WTC11 (cell line): ENCODE measurements at regions not wholly inside any gene's neighbourhood (a gene's known extent, or its start where the extent isn't known, plus 50 kb on each side); places are given as distances from the start of the nearest gene placed in this dataset.

Experiments
- ATAC-seq: fragments of 200-7000 bp; cut with Tn5 transposase; 2 replicates; pipeline ENCODE4 v1.10.0; 2021; ENCODE audit warnings: mild to moderate bottlenecking, moderate library complexity
- CTCF ChIA-PET: fragments of 300-600 bp; sonication (Branson Sonifier 250); formaldehyde crosslinking; loops from one replicate; lab custom pipeline; 2021; ENCODE audit warnings: antibody characterized with exemption; lab: Charles Lee
- POLR2A ChIA-PET: fragments of 350-600 bp; sonication (Branson Sonifier 250); formaldehyde crosslinking; loops from one replicate; lab custom pipeline; 2021; ENCODE audit warnings: antibody characterized with exemption; lab: Charles Lee
- DNase-seq: peaks from one replicate; pipeline ENCODE4 v3.0.0; 2021; ENCODE audit warnings: low spot score
- H3K27ac Mint-ChIP-seq: 2 replicates; pipeline ENCODE4 v1.8.0; 2021; ENCODE audit warnings: mixed read lengths
- H3K27me3 Mint-ChIP-seq: 2 replicates; pipeline ENCODE4 v1.8.0; 2021; ENCODE audit warnings: low read depth, mild to moderate bottlenecking, moderate library complexity, mixed read lengths
- H3K36me3 Mint-ChIP-seq: 2 replicates; pipeline ENCODE4 v1.8.0; 2021; ENCODE audit warnings: mixed read lengths
- H3K4me1 Mint-ChIP-seq: 2 replicates; pipeline ENCODE4 v1.8.0; 2022; ENCODE audit warnings: mixed read lengths
- H3K4me3 Mint-ChIP-seq: 2 replicates; pipeline ENCODE4 v1.8.0; 2021; ENCODE audit warnings: mild to moderate bottlenecking, moderate library complexity, mixed read lengths
- H3K9me3 Mint-ChIP-seq: 2 replicates; pipeline ENCODE4 v1.8.0; 2021; ENCODE audit warnings: mixed read lengths
- ETV6 ChIP-seq: sonication (generic); formaldehyde crosslinking; IDR thresholded peaks from 2 replicates; pipeline ENCODE4 v1.8.1; 2022; ENCODE audit warnings: mild to moderate bottlenecking, missing genetic modification reagents
- GABPB1 ChIP-seq: sonication (generic); formaldehyde crosslinking; IDR thresholded peaks from 2 replicates; pipeline ENCODE4 v1.8.1; 2023; ENCODE audit warnings: mild to moderate bottlenecking, missing genetic modification reagents
- GRHL2 ChIP-seq: fragments of 250-450 bp; sonication (Bioruptor Pico); IDR thresholded peaks from 2 replicates; pipeline ENCODE4 v1.8.0; 2022; ENCODE audit warnings: mild to moderate bottlenecking, moderate library complexity; ENCODE audit not compliant: insufficient replicate concordance, severe bottlenecking
- JAZF1 ChIP-seq: fragments of 250-450 bp; sonication (Bioruptor Pico); IDR thresholded peaks from 2 replicates; pipeline ENCODE4 v1.9.0; 2021; ENCODE audit warnings: moderate library complexity, mild to moderate bottlenecking, inconsistent platforms
- MYBL2 ChIP-seq: sonication (generic); formaldehyde crosslinking; IDR thresholded peaks from 2 replicates; pipeline ENCODE4 v1.8.1; 2023; ENCODE audit warnings: mild to moderate bottlenecking, moderate library complexity, missing genetic modification reagents
- SP1 ChIP-seq: sonication (generic); formaldehyde crosslinking; conservative IDR thresholded peaks from 2 replicates; pipeline ENCODE4 v1.8.1; 2022; ENCODE audit warnings: missing genetic modification reagents
- TF ChIP-seq, protein P1 (sequence below): sonication (generic); formaldehyde crosslinking; IDR thresholded peaks from 2 replicates; pipeline ENCODE4 v1.8.1; 2022; ENCODE audit warnings: missing genetic modification reagents, borderline replicate concordance
- TF ChIP-seq, protein P2 (sequence below): sonication (generic); formaldehyde crosslinking; IDR thresholded peaks from 2 replicates; pipeline ENCODE4 v1.8.1; 2023; ENCODE audit warnings: mild to moderate bottlenecking, missing genetic modification reagents, borderline replicate concordance
- TF ChIP-seq, protein P3 (sequence below): fragments of 250-450 bp; sonication (Bioruptor Pico); IDR thresholded peaks from 2 replicates; pipeline ENCODE4 v1.8.0; 2021; ENCODE audit warnings: mild to moderate bottlenecking
- TF ChIP-seq, protein P4 (sequence below): sonication (generic); formaldehyde crosslinking; IDR thresholded peaks from 2 replicates; pipeline ENCODE4 v1.8.0; 2022; ENCODE audit warnings: missing genetic modification reagents
- TF ChIP-seq, protein P5 (sequence below): fragments of 250-450 bp; sonication (Bioruptor Pico); IDR thresholded peaks from 2 replicates; pipeline ENCODE4 v1.9.0; 2021; ENCODE audit warnings: mild to moderate bottlenecking, borderline replicate concordance
- TF ChIP-seq, protein P6 (sequence below): sonication (generic); formaldehyde crosslinking; IDR thresholded peaks from 2 replicates; pipeline ENCODE4 v1.8.1; 2023; ENCODE audit warnings: mild to moderate bottlenecking, moderate library complexity, missing genetic modification reagents
- TF ChIP-seq, protein P7 (sequence below): fragments of 200-600 bp; IDR thresholded peaks from 2 replicates; pipeline ENCODE4 v1.8.0; 2022; ENCODE audit warnings: antibody characterized with exemption

DNA sequence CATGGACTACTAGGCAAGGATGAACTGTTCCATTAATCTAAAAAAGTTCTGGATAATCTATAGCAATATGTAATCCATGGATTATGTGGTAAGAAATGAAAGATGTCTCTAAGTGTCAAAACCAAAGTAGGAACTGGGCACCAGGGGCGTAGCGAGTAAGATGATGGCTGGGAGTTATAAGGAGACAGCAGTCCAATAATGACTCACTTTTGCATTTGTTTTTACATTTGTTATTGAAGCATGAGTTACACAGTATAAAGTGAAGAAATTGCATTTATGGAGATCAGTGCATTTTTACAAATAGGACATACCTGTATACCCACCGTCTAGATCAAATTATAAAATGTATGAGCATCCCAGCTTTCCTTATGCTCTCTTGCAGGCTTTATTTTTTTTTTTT, 878.5 kb upstream of the MAP3K7 start (continued):
- TF ChIP-seq, protein P1, sequence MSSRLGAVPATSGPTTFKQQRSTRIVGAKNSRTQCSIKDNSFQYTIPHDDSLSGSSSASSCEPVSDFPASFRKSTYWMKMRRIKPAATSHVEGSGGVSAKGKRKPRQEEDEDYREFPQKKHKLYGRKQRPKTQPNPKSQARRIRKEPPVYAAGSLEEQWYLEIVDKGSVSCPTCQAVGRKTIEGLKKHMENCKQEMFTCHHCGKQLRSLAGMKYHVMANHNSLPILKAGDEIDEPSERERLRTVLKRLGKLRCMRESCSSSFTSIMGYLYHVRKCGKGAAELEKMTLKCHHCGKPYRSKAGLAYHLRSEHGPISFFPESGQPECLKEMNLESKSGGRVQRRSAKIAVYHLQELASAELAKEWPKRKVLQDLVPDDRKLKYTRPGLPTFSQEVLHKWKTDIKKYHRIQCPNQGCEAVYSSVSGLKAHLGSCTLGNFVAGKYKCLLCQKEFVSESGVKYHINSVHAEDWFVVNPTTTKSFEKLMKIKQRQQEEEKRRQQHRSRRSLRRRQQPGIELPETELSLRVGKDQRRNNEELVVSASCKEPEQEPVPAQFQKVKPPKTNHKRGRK (CRISPR knock-in tag) = no peak
- TF ChIP-seq, protein P2, sequence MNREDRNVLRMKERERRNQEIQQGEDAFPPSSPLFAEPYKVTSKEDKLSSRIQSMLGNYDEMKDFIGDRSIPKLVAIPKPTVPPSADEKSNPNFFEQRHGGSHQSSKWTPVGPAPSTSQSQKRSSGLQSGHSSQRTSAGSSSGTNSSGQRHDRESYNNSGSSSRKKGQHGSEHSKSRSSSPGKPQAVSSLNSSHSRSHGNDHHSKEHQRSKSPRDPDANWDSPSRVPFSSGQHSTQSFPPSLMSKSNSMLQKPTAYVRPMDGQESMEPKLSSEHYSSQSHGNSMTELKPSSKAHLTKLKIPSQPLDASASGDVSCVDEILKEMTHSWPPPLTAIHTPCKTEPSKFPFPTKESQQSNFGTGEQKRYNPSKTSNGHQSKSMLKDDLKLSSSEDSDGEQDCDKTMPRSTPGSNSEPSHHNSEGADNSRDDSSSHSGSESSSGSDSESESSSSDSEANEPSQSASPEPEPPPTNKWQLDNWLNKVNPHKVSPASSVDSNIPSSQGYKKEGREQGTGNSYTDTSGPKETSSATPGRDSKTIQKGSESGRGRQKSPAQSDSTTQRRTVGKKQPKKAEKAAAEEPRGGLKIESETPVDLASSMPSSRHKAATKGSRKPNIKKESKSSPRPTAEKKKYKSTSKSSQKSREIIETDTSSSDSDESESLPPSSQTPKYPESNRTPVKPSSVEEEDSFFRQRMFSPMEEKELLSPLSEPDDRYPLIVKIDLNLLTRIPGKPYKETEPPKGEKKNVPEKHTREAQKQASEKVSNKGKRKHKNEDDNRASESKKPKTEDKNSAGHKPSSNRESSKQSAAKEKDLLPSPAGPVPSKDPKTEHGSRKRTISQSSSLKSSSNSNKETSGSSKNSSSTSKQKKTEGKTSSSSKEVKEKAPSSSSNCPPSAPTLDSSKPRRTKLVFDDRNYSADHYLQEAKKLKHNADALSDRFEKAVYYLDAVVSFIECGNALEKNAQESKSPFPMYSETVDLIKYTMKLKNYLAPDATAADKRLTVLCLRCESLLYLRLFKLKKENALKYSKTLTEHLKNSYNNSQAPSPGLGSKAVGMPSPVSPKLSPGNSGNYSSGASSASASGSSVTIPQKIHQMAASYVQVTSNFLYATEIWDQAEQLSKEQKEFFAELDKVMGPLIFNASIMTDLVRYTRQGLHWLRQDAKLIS (CRISPR knock-in tag) = no peak
- TF ChIP-seq JAZF1 (CRISPR knock-in tag) (no peak), GABPB1 (no peak), ETV6 (no peak)
- TF ChIP-seq, protein P3, sequence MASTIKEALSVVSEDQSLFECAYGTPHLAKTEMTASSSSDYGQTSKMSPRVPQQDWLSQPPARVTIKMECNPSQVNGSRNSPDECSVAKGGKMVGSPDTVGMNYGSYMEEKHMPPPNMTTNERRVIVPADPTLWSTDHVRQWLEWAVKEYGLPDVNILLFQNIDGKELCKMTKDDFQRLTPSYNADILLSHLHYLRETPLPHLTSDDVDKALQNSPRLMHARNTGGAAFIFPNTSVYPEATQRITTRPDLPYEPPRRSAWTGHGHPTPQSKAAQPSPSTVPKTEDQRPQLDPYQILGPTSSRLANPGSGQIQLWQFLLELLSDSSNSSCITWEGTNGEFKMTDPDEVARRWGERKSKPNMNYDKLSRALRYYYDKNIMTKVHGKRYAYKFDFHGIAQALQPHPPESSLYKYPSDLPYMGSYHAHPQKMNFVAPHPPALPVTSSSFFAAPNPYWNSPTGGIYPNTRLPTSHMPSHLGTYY = no peak
- TF ChIP-seq, protein P4, sequence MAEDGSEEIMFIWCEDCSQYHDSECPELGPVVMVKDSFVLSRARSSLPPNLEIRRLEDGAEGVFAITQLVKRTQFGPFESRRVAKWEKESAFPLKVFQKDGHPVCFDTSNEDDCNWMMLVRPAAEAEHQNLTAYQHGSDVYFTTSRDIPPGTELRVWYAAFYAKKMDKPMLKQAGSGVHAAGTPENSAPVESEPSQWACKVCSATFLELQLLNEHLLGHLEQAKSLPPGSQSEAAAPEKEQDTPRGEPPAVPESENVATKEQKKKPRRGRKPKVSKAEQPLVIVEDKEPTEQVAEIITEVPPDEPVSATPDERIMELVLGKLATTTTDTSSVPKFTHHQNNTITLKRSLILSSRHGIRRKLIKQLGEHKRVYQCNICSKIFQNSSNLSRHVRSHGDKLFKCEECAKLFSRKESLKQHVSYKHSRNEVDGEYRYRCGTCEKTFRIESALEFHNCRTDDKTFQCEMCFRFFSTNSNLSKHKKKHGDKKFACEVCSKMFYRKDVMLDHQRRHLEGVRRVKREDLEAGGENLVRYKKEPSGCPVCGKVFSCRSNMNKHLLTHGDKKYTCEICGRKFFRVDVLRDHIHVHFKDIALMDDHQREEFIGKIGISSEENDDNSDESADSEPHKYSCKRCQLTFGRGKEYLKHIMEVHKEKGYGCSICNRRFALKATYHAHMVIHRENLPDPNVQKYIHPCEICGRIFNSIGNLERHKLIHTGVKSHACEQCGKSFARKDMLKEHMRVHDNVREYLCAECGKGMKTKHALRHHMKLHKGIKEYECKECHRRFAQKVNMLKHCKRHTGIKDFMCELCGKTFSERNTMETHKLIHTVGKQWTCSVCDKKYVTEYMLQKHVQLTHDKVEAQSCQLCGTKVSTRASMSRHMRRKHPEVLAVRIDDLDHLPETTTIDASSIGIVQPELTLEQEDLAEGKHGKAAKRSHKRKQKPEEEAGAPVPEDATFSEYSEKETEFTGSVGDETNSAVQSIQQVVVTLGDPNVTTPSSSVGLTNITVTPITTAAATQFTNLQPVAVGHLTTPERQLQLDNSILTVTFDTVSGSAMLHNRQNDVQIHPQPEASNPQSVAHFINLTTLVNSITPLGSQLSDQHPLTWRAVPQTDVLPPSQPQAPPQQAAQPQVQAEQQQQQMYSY (CRISPR knock-in tag) = no peak

DNA sequence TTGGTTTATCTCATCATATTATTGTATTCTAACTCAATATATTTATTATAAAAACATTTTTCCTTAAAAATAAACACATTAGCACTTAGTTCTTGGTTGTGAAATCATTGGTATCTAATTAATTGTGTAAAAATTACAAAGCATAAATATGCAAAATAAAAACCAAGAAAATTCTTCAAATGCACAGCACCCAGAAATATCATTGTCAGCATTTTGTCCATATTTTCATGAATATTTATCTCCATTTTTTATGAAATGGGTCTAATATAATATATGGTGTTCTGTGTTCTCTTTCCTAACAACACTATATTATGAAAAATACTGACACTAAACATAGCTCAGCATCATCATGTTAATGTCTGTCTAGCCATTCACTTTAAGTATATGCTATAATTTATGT, 877.8 kb upstream of the MAP3K7 start:
- POLR2A ChIA-PET = no interaction called here
- CTCF ChIA-PET = no interaction called here
- no peaks in the 10 kb centered on the region; the same call in 1 of the 2 replicates for H3K27me3 Mint-ChIP-seq
- ATAC-seq (no peak), DNase-seq (no peak)
- H3K27ac Mint-ChIP-seq = no peak overlapping the region
- H3K4me1 Mint-ChIP-seq = no peaks in the 10 kb centered on the region
- H3K4me3 Mint-ChIP-seq = no peak overlapping the region
- no peaks in the 10 kb centered on the region for H3K36me3 Mint-ChIP-seq
- peaks cover 9% of the 10 kb centered on the region for H3K9me3 Mint-ChIP-seq
- TF ChIP-seq GRHL2 (CRISPR knock-in tag) = no peak
- no peak for TF ChIP-seq SP1 (CRISPR knock-in tag)
- TF ChIP-seq, protein P5, sequence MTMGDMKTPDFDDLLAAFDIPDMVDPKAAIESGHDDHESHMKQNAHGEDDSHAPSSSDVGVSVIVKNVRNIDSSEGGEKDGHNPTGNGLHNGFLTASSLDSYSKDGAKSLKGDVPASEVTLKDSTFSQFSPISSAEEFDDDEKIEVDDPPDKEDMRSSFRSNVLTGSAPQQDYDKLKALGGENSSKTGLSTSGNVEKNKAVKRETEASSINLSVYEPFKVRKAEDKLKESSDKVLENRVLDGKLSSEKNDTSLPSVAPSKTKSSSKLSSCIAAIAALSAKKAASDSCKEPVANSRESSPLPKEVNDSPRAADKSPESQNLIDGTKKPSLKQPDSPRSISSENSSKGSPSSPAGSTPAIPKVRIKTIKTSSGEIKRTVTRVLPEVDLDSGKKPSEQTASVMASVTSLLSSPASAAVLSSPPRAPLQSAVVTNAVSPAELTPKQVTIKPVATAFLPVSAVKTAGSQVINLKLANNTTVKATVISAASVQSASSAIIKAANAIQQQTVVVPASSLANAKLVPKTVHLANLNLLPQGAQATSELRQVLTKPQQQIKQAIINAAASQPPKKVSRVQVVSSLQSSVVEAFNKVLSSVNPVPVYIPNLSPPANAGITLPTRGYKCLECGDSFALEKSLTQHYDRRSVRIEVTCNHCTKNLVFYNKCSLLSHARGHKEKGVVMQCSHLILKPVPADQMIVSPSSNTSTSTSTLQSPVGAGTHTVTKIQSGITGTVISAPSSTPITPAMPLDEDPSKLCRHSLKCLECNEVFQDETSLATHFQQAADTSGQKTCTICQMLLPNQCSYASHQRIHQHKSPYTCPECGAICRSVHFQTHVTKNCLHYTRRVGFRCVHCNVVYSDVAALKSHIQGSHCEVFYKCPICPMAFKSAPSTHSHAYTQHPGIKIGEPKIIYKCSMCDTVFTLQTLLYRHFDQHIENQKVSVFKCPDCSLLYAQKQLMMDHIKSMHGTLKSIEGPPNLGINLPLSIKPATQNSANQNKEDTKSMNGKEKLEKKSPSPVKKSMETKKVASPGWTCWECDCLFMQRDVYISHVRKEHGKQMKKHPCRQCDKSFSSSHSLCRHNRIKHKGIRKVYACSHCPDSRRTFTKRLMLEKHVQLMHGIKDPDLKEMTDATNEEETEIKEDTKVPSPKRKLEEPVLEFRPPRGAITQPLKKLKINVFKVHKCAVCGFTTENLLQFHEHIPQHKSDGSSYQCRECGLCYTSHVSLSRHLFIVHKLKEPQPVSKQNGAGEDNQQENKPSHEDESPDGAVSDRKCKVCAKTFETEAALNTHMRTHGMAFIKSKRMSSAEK = no peak
- TF ChIP-seq, protein P6, sequence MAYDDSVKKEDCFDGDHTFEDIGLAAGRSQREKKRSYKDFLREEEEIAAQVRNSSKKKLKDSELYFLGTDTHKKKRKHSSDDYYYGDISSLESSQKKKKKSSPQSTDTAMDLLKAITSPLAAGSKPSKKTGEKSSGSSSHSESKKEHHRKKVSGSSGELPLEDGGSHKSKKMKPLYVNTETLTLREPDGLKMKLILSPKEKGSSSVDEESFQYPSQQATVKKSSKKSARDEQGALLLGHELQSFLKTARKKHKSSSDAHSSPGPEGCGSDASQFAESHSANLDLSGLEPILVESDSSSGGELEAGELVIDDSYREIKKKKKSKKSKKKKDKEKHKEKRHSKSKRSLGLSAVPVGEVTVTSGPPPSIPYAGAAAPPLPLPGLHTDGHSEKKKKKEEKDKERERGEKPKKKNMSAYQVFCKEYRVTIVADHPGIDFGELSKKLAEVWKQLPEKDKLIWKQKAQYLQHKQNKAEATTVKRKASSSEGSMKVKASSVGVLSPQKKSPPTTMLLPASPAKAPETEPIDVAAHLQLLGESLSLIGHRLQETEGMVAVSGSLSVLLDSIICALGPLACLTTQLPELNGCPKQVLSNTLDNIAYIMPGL (CRISPR knock-in tag) = no peak
- TF ChIP-seq, protein P7, sequence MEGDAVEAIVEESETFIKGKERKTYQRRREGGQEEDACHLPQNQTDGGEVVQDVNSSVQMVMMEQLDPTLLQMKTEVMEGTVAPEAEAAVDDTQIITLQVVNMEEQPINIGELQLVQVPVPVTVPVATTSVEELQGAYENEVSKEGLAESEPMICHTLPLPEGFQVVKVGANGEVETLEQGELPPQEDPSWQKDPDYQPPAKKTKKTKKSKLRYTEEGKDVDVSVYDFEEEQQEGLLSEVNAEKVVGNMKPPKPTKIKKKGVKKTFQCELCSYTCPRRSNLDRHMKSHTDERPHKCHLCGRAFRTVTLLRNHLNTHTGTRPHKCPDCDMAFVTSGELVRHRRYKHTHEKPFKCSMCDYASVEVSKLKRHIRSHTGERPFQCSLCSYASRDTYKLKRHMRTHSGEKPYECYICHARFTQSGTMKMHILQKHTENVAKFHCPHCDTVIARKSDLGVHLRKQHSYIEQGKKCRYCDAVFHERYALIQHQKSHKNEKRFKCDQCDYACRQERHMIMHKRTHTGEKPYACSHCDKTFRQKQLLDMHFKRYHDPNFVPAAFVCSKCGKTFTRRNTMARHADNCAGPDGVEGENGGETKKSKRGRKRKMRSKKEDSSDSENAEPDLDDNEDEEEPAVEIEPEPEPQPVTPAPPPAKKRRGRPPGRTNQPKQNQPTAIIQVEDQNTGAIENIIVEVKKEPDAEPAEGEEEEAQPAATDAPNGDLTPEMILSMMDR = no peak
- no peak for TF ChIP-seq MYBL2
- TF ChIP-seq, protein P4 (CRISPR knock-in tag) = no peak
